Right atrium auricular region (tissue), 2 donors: ENCODE measurements at regions not wholly inside any gene's neighbourhood (a gene's known extent, or its start where the extent isn't known, plus 50 kb on each side); places are given as distances from the start of the nearest gene placed in this dataset.

Experiments
- DNase-seq: peaks from one replicate; pipeline ENCODE4 v3.0.0-alpha.2; 2019; ENCODE audit warnings: low spot score
- H3K27ac ChIP-seq, 2 donors: fragments of 200-600 bp; sonication (generic); 1 replicate in 1 of 2; 2 replicates in 1 of 2; pipeline ENCODE4 v1.5.1; 2016 to 2019
- H3K27me3 ChIP-seq, 2 donors: fragments of 200-600 bp; sonication (generic); one replicate each; pipeline versions ENCODE4 v1.5.1 to v1.6.0; 2017 to 2019
- H3K36me3 ChIP-seq: fragments of 200-600 bp; sonication (generic); one replicate; pipeline ENCODE4 v1.5.1; 2016
- H3K4me1 ChIP-seq, 2 donors: fragments of 200-600 bp; sonication (generic); one replicate each; pipeline versions ENCODE4 v1.5.1 to v1.6.0; 2017 to 2019
- H3K4me3 ChIP-seq, 2 donors: fragments of 200-600 bp; sonication (generic); 1 replicate in 1 of 2; 2 replicates in 1 of 2; pipeline ENCODE4 v1.5.1; 2017 to 2019; ENCODE audit warnings: mild to moderate bottlenecking in 1 of 2, moderate library complexity in 1 of 2
- H3K9me3 ChIP-seq, 2 donors: fragments of 200-600 bp; sonication (generic); one replicate each; pipeline ENCODE4 v1.5.1; 2019
- CTCF ChIP-seq, 2 donors: fragments of 200-600 bp; sonication (generic); IDR thresholded peaks; one replicate each; pipeline ENCODE4 v1.5.1; 2019; ENCODE audit warnings: antibody characterized with exemption in 2 of 2

- DNase-seq = no peak
- H3K27me3 ChIP-seq = no peaks in the 10 kb centered on the region
- no peak overlapping the region for H3K4me3 ChIP-seq
- H3K27ac ChIP-seq = no peak overlapping the region
- no peaks in the 10 kb centered on the region for H3K36me3 ChIP-seq
- H3K9me3 ChIP-seq = no peaks in the 10 kb centered on the region
- no peaks in the 10 kb centered on the region for H3K4me1 ChIP-seq
- TF ChIP-seq CTCF (IDR thresholded peaks at IDR 0.05) = no peak
Measured at GRCh38 chrX:121455890-121456289, 408.5 kb downstream of the GLUD2 start.

- H3K4me3 ChIP-seq = no peak overlapping the region
- H3K27ac ChIP-seq = no peak overlapping the region
- no peaks in the 10 kb centered on the region for H3K27me3 ChIP-seq
- no peak for DNase-seq
- H3K9me3 ChIP-seq = no peaks in the 10 kb centered on the region
- no peaks in the 10 kb centered on the region for H3K4me1 ChIP-seq
- TF ChIP-seq CTCF (IDR thresholded peaks at IDR 0.05) = no peak
- H3K36me3 ChIP-seq = no peaks in the 10 kb centered on the region
Measured at GRCh38 chrX:121456315-121456714, 408.9 kb downstream of the GLUD2 start.

GRCh38 chrX:121457096-121457495, 409.7 kb downstream of the GLUD2 start:
- Histone ChIP-seq H3K4me3 (no peak overlapping the region), H3K4me1 (no peaks in the 10 kb centered on the region), H3K36me3 (no peaks in the 10 kb centered on the region), H3K27ac (no peak overlapping the region), H3K9me3 (no peaks in the 10 kb centered on the region), H3K27me3 (no peaks in the 10 kb centered on the region)
- TF ChIP-seq CTCF (IDR thresholded peaks at IDR 0.05) = no peak
- DNase-seq = no peak

GRCh38 chrX:121479406-121479805, 432.0 kb downstream of the GLUD2 start:
- Histone ChIP-seq H3K9me3 (no peaks in the 10 kb centered on the region), H3K27me3 (no peaks in the 10 kb centered on the region), H3K4me1 (no peaks in the 10 kb centered on the region), H3K27ac (no peak overlapping the region), H3K4me3 (no peak overlapping the region), H3K36me3 (no peaks in the 10 kb centered on the region)
- no peak for DNase-seq
- TF ChIP-seq CTCF (IDR thresholded peaks at IDR 0.05) = no peak

GRCh38 chrX:121496966-121497365, 449.6 kb downstream of the GLUD2 start:
- no peak for TF ChIP-seq CTCF (IDR thresholded peaks at IDR 0.05)
- Histone ChIP-seq H3K9me3 (no peaks in the 10 kb centered on the region), H3K27me3 (no peaks in the 10 kb centered on the region), H3K36me3 (no peaks in the 10 kb centered on the region), H3K4me3 (no peak overlapping the region), H3K27ac (no peak overlapping the region), H3K4me1 (no peaks in the 10 kb centered on the region)
- no peak for DNase-seq

- no peak overlapping the region for H3K27ac ChIP-seq
- no peaks in the 10 kb centered on the region for H3K27me3 ChIP-seq
- TF ChIP-seq CTCF (IDR thresholded peaks at IDR 0.05) = no peak
- DNase-seq = no peak
- no peaks in the 10 kb centered on the region for H3K4me1 ChIP-seq
- H3K36me3 ChIP-seq = no peaks in the 10 kb centered on the region
- H3K4me3 ChIP-seq = no peak overlapping the region
- H3K9me3 ChIP-seq = no peaks in the 10 kb centered on the region
Measured at GRCh38 chrX:121504153-121504552, 456.7 kb downstream of the GLUD2 start.
